Stimulated activated CD8-positive, alpha-beta memory T cell treated with anti-CD3 and anti-CD28 coated beads, Interleukin-15, amount 100 ng/mL, for 1 hour (primary cell): ENCODE measurements at regions not wholly inside any gene's neighbourhood (a gene's known extent, or its start where the extent isn't known, plus 50 kb on each side); places are given as distances from the start of the nearest gene placed in this dataset.
"Not testable (repeated sequence)": the region's sequence is repeated elsewhere in the genome, so short reads cannot be mapped to it uniquely, and the experiment has no call there.

Experiments
- DNase-seq: peaks from one replicate; pipeline ENCODE4 v3.0.0-alpha.2; 2020; ENCODE audit warnings: low read depth

DNA sequence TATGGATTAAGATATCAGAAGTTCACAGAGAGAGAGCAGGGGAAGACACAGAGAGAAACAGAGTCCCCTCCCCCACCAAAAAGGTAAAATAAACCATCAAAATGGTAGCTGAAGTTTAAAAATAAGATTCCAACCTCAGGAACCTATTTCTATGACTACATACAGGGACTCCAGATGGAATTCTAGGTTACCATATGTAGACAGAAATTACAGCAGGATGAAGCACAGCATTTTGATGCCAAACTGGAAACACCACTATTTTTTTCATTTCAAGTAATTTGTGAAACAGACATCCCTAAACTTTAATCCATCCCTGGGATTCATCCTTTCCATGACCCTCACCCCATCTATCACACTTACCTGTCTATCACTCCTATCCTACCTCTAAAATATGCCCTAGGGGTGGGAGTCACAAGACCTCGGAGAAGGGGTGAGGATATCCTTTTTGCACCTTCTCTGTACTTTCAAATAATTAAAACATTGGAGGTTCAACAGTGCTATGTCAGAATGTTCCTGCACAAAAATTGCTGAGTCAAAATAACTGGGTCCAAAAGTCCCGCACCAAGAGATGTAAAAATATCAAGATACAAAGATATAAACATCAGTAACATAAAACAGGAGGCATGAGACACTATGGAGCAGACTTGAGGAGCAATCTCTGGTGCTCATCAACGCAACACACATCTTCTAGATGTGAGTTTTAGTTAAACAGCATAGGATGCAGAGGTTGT is 344.5 kb upstream of the RASGEF1B start:
- no peak for DNase-seq

DNA sequence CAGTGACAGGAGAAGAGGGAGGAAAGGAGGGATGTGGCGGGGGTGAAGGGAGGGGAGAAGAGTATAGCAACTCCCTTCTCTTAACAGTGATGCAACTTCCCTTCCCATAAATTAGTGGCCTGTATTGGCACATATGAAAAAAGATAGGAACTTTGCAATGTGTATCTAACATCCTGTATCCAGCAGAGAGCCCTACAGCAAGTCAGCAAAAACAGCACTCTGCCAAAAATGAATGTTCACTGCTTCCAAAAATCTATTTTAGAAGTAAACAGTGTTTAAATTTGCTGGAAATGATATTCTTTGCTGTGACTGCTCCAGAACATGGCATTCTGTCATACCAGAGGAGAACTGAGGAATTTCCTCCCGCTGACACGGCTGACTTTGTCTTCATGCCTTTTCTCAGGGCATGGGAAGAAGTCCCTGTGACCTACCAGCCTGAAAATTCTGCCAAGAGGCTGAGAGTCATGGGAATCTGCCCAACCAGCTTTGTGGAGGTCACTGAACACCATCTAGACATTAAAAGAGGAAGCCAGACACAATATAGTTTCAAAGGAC is 343.4 kb upstream of the RASGEF1B start:
- DNase-seq = no peak

DNA sequence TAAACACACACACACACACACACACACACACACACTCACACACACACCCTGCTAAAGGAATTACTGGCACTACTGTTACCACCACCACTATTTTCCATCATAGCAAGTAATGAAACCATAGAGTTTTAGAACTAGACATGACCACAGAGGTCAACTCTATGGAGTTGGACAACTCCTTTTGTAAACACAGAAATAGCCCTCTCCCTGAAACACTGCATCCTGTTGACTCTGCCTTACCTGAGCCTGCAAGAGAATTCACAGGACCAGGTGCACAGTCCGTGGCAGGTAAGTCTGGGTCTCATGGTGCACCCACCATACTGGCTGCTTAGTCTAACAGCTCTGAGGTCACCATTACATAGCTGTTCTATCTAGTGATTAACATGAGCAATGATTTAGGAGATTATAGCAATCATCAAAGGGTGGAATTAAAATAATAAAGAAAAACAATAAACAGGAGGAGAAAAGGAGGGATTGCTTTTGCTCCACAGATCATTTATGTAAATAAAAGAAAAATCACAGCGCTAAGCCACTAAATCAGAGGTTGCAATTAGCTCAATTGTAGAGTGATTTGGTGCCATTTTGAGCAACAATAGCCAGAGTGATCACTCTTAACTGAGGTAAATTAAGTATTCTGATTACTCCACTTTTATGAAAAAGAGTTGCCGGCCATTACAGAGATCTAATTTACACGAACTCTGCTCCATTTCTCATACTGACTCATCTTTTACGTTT is 340.0 kb upstream of the RASGEF1B start:
- no peak for DNase-seq

DNA sequence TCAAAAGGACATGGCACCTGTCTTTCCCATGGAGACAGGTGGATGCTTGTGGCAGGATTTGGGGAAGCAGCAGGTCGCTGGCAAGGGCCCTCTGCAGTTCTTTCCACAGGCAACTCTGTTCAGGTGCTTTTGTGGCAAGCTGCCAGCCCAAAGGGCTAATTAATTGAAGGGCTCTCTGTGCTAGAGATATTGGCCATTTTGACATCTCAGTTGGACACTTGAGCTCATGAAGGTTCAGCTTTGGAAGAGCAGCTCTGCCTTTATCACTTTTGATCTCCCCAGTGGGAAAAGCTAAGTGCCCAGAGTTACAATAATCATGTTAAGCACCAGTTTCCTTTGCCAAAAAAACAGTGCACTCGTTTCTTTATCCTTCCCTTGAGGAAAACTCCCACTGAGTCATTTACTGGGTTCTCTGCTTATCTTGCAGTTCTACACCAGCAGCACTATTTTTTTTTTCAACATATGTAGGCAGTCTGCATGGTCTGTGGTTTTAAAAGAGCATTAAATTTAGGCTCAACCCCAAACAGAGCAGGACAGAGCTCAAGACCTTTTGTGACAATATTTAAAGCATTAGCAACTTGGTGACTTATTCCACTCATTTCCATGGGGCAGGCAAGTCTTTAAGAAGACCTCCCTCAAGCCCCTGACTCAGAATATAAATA is 336.4 kb upstream of the RASGEF1B start:
- DNase-seq = no peak

DNA sequence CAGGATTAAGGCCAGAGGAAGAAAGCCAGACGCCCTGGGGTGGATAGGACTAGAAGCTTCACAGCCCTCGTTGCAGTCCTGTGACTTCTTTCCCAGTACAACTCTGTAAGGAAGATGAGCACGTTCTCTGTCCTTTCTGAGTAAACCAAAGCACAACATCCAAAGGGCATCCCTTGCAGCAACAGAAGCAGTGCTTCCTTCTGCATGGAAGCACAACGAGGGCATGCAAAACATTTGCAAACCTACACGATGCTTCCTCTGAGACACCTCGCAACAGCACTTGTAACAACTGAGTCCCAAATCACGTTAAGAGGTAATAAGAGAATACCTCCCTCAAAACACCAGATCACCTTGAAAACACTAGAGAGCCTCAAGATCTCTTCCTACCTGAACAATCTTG is 335.7 kb upstream of the RASGEF1B start:
- DNase-seq = no peak

DNA sequence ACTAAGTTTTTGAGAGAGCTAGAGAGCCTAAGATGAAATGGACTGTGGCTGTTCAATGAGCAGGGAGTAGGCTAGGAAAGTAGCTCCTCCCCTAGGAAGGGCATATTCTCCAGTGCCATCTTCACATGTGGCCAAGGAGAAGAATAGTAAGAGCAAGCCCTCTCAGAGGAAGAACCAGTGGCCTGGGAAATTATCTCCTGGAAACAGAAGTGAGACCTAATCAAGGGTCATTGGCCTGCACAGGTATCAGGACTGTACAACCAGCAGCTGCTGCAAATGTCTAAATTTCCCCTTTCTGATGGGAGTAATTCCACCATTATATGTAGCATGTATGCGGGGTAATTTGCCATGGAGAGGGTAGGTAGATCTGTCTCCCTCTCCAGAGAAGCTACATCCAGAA is 334.8 kb upstream of the RASGEF1B start:
- DNase-seq = no peak

DNA sequence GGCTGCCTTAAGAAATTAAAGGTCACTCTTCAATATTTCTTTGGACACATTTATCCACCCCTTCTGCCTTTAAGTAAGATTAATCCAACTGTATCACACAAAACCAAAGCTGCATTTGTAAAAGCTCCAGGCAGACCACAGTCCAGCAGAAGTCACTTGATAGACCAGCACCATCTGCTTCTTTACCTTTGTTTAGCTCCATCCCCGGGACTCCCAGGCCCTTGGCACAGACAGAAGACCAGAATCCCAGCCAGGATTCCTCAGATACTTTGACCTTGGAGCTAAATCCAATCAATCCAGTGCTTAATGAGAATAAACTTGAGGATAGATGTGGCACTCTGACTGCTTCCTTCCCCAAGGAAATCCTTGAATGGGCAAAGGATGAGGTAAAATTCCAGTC is 333.1 kb upstream of the RASGEF1B start:
- no peak for DNase-seq

DNA sequence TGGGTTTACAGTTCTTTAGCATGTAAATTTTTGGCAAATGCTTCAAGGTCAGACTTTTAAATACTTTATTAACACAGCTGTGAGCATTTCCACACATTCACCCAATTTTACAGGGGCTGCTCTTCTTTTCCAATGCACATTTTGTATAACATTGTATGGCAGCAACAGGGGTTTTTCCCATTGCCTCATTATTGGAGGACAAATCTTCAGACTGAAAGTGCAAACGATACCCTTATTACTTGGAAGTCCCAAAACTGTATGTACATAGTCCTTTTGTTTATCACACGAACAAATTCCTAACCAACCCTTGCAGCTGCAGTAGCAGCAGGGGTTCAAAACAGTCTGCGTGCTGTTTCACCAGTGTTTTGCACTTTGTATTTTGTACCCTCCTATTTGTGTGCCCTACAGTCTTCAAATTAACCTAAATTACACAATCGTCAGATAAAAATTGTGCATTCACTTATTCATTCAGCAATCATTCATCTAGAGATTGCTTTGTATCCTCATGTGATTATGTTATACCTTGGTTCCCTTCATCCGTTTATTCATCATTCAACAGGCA is 330.7 kb upstream of the RASGEF1B start:
- DNase-seq = no peak

DNA sequence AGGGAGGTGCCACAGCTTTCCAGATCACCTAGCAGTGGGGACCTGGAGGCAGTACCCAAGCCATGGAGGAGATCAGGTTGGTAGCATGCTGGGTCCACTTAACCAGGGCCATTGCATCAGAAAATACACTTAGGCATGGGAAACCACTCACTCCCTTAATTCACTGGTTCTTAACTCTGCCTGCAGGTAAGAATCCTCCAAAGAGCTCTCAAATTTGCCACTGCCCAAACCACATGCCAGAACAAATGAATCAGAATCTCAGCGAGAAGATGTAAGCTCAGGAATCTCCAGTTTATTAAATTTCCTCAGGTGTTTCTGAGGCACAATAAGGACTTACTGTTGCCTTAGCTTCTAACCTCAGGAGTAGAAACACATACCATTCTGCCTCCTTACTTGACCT is 327.7 kb upstream of the RASGEF1B start:
- DNase-seq = no peak

DNA sequence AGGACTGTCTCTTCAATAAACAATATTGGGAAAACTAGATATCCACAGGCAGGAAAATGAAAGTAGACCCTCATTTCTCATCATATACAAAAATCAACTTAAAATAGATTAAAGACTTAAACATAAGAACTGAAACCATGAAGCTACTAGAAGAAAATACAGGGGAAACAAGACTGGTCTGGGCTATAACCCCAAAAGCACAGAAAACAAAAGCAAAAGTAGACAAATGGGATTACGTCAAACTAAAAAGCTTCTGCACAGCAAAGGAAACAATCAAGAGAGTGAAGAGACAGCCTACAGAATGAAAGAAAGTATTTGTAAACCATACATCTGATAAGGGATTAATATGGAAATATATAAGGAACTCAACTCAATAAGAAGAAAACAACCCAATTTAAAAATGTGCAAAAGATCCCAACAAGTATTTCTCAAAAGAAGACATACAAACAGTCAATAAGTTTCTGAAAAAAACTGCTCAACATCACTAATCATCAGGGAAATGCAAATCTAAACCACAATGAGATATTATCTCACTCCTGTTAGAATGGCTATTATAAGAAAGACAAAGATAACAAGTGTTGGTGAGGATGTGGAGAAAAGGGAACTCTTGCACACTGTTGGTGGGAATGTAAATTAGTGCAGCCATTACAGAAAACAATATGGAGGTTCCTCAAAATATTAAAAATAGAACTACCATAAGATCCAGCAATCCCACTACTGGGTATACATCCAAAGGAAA is 325.3 kb upstream of the RASGEF1B start:
- DNase-seq = no peak

DNA sequence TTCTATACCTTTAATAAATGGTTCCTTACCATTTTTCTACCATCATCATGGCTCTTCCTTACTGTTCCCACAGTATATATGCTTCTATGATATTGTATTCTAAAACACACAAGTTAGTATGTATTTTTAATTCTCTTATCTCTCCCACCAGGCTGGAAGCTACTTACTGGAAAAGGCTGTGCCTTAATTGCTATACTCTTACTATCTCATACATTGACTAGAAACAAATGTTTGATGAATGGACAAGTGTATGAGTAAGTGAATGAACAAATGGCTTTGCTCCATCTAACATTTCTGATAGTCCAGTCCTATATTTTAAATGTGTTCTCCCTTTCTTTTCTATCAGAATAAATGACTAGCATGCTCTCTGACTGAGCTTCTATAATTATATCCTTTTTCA is 320.8 kb upstream of the RASGEF1B start:
- DNase-seq = no peak

DNA sequence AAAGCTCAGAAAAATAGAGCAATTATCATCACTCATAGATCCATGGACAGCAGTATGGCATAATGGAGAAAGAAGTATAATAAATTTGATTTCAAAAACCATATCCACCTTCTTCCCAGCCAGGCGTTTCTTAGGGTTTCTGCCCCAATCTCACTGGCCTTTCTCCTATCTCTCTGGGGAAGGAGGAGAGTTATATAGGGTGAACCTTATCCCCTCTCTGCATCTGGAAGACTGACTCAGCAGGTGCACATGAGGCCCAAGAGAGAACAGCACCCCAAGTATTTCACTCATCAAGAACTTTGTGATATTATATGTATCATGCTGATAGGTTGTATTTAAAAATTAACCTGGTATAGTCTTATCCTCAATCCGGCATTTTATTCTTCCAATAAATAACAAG is 318.8 kb upstream of the RASGEF1B start:
- DNase-seq = no peak

DNA sequence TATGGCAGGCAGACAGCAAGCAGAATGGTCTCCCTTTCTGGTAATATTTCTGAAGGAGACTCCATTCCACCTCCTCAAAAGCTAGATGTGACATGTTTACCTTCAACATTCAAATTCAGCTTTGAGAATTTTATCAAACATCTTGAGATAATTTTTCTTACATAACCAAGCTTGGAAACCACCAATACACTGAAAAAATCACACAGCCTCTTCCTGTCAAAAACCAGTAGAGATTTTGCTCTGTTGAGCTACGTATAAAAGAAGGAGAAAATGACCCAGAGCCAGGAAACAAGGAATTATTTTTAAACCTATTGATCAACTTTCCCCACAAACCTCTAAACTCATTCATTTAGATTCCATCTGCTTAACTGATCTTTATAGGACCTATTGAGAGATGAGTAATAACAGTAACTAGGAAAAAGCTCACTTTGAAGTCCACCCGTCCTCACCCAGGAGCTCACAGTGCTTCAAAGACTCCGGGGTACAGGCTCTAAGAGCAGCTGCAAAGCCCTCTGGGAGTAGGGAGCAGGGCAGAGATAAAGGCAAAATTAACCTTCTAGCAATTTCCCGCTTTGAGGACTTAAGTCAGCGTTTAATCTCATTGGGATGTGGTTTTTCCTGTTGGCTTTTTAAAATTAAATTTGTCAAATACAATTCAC is 318.2 kb upstream of the RASGEF1B start:
- no peak for DNase-seq

DNA sequence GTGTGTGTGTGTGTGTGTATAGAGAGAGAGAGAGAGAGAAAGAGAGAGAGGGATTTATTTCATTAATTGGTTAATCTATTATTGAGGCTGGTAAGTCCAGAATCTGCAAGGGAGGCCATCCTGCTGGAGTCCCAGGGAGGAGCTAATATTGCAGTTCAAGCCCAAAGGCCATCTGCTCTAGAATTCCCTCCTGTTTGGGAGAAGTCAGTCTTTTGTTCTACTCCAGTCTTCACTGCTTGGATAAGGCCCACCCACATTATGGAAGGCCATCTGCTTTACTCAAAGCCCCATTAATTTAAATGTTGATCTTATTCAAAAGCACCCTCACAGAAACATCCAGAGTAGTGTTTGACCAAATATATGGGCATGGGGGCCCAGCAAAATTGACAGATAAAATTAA is 317.5 kb upstream of the RASGEF1B start:
- no peak for DNase-seq

DNA sequence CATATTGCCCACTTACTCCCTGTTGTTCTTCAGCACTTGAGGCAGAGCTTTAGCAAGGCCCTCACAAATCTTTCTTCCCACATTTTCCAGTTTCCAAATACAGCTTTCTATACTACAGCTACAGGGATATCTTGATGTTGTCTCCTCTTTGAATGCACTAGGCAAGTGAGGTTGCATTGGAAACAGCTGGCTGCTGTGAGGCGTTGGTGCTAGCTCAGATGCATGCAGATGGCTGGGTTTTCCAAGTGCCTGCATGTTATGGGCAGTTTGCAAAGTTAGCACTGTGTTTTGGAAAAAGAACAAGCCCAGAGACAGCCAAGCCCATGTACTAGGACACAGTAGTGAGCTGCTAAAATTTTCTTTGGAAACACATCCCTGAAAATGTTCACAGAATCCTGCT is 315.1 kb upstream of the RASGEF1B start:
- no peak for DNase-seq

DNA sequence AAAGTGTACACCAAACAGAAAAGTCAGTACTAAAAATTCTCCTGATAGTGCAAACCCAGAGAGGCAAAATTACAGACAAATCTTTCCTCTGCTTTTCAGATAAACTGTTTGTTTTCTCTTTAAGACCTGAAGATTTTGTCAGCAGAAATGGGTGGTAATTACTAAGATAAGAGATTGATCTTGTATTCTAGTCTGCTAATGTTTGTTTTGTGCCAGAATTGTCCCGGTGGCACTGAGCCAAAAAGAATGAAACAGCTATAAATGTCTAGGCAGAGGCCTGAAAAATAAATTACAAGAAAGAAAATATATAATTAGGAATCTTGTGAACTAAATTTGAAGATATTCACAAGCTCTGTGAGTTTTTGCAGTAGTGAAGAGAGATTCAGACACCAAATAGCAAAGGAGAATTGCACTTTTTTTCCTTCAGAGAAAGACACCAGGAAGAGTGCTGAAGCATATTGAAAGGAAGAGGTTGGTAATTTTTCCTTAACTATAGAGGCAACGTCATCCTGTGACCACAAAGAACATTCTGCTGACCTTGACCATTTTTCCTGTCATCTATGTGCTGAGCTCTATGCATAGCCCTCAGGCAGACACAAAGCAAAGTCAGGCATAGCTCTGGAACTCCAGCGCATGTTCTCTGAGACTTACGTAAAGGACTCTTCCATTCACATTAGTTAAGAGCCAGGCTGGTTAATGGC is 314.5 kb upstream of the RASGEF1B start:
- DNase-seq = no peak

DNA sequence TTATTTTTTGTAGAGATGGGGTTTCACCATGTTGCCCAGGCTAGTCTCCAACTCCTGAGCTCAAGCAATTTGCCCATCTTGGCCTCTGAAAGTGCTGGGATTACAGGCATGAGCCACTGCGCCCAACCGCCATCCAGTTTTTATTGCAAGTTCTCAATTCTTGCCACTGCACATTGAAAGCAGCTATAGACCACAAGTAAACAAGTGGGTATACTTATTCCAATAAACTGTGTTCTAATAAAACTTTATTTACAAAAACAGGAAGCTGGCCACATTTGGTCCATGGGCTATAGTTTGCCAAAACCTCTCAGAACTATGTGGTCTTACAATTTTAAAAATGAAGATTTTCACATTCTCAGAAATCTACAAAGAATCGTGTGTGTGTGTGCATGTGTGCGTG is 313.6 kb upstream of the RASGEF1B start:
- DNase-seq = no peak

DNA sequence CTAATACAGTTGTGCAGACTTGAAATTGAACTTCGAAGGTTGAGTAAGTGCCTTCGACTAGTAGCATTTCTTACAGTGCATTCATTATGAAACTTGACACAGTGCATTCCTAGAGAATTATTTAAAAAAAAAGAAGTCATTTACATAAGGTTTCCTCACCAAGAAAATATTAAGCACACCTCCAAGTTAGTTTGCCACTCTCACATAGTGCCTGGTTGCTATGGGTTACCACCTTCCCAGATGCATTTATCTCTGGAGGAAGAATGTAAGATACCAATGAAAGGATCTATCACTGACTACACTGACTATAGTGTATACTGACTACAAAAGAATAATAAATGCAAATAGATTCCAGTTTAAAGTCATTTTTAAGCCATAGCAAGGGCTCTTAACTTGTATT is 311.9 kb upstream of the RASGEF1B start:
- no peak for DNase-seq

DNA sequence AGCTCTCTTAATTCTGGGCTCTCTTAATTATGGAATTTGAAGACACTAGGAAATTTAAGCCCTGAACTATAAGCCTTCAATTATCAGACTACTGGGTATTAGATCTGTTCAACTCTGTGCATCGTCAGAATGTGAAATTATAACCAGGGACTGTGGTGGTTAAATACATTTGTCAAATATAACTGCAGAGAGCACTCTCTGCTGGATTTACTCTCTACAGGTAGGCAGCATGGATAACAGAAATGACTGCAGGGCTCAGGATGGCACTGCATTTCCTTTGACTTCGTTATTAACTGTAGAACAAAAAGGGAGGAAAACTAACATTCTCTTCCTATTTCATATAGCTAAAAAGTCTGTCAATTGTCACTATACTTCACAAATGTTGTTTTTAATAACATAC is 310.1 kb upstream of the RASGEF1B start:
- DNase-seq = no peak

DNA sequence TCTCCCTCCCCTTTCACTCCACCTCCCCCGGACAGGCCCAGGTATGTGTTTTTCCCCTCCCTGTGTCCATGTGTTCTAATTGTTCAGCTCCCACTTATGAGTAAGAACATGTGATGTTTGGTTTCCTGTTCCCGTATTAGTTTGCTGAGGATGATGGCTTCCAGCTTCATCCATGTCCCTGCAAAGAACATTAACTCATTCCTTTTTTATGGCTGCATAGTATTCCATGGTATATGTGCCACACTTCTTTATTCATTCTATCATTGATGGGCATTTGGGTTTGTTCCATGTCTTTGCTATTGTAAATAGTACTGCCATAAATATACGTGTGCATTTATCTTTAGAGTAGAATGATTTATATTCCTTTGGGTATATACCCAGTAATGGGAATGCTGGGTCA is 306.0 kb upstream of the RASGEF1B start:
- DNase-seq = not testable (repeated sequence)

DNA sequence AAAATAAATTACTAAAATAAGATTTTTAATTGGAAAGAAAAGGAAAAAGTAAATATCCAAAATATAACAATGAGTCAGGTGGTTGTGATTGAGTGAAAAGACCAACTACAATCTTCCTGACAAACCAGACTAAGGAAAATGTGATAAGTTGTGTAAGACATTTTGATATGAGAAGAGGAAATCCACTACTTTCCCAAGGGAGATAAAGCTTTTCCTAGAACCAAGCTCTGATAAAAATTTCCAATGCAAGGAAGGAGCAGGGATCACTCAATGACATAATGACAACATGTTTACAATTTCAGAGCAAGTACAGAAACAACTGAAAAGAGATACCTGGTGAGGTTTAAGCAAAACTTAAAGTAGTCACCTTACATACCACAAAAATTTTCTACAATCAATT is 305.1 kb upstream of the RASGEF1B start:
- no peak for DNase-seq
